Lung (tissue), 11 donors: ENCODE measurements at regions not wholly inside any gene's neighbourhood (a gene's known extent, or its start where the extent isn't known, plus 50 kb on each side); places are given as distances from the start of the nearest gene placed in this dataset.

Source experiments
- ATAC-seq: fragments of 200-7000 bp; cut with Tn5 transposase; one replicate; pipeline ENCODE4 v1.9.1; 2020; ENCODE audit warnings: moderate number of reproducible peaks; ENCODE audit not compliant: insufficient read depth, low FRiP score
- DNase-seq, 3 donors: peaks; one replicate each; pipeline ENCODE4 v3.0.0-alpha.2; 2013 to 2017
- H3K27ac ChIP-seq, 2 donors: one replicate each; pipeline ENCODE4 v1.5.1; 2013; ENCODE audit warnings: mild to moderate bottlenecking in 2 of 2, moderate library complexity in 2 of 2, control low read depth in 1 of 2, inconsistent platforms in 1 of 2, low read depth in 1 of 2, low read length in 1 of 2
- H3K27me3 ChIP-seq, 3 donors: one replicate each; pipeline ENCODE4 v1.5.1; 2013; ENCODE audit warnings: low read length in 2 of 3; ENCODE audit not compliant: control insufficient read depth in 3 of 3, insufficient read depth in 3 of 3
- H3K36me3 ChIP-seq, 4 donors: one replicate each; pipeline ENCODE4 v1.5.1; 2013; ENCODE audit warnings: low read length in 4 of 4, mild to moderate bottlenecking in 1 of 4, moderate library complexity in 1 of 4; ENCODE audit not compliant: control insufficient read depth in 4 of 4, insufficient read depth in 4 of 4
- H3K4me1 ChIP-seq, 5 donors: one replicate each; pipeline ENCODE4 v1.5.1; 2013; ENCODE audit warnings: low read length in 5 of 5, mild to moderate bottlenecking in 2 of 5, moderate library complexity in 1 of 5; ENCODE audit not compliant: control insufficient read depth in 5 of 5, insufficient read depth in 5 of 5
- H3K4me3 ChIP-seq: one replicate; pipeline ENCODE4 v1.5.1; 2013; ENCODE audit warnings: mild to moderate bottlenecking, control low read depth, moderate library complexity
- H3K9ac ChIP-seq, 2 donors: one replicate each; pipeline ENCODE4 v1.5.1; 2013; ENCODE audit warnings: low read length in 2 of 2, control low read depth in 1 of 2; ENCODE audit not compliant: insufficient read depth in 1 of 2
- H3K9me3 ChIP-seq, 4 donors: one replicate each; pipeline ENCODE4 v1.5.1; 2013; ENCODE audit warnings: low read length in 3 of 4, mild to moderate bottlenecking in 1 of 4, moderate library complexity in 1 of 4; ENCODE audit not compliant: control insufficient read depth in 4 of 4, insufficient read depth in 3 of 4
- CTCF ChIP-seq: IDR thresholded peaks from 2 replicates; pipeline ENCODE4 v1.5.1; 2012; ENCODE audit warnings: mild to moderate bottlenecking; ENCODE audit errors: control extremely low read depth, extremely low read depth
- WGBS, 2 donors: extraction: QIAGEN DNeasy Blood & Tissue Kit; methylation state at CpG; one replicate each; pipeline ENCODE4 v1.1.7; 2013; 5-methylcytosine and 5-hydroxymethylcytosine counted together
- donor health status: control.
- donor health status: control.
- donor health status: Bipolar disorder and iron deficiency.
- donor health status: healthy.
- donor health status: DM: yes; HTN: yes; CAD: no.

GRCh38 chr15:95840855-95841254 is 489.6 kb upstream of the NR2F2 start:
- WGBS, 2 donors = 97% methylated on average over 6 of the region's 6 CpGs
- H3K4me3 ChIP-seq = no peak overlapping the region
- no peak for ATAC-seq
- TF ChIP-seq CTCF = no peak
- no peak for DNase-seq
- H3K4me1 ChIP-seq = peaks cover 0 to 4% (median 0%) of the 10 kb centered on the region in 5 donors
- H3K27me3 ChIP-seq = peaks cover 0 to 4% (median 0%) of the 10 kb centered on the region in 3 donors
- no peaks in the 10 kb centered on the region for H3K36me3 ChIP-seq
- H3K27ac ChIP-seq = peak overlapping the region; percentile 16 to 21
- H3K9me3 ChIP-seq = no peaks in the 10 kb centered on the region
- no peak overlapping the region for H3K9ac ChIP-seq

- Histone ChIP-seq H3K4me1 (peaks cover 0 to 8% (median 0%) of the 10 kb centered on the region in 5 donors), H3K36me3 (no peaks in the 10 kb centered on the region), H3K27ac (no peak overlapping the region), H3K4me3 (no peak overlapping the region), H3K27me3 (peaks cover 0 to 4% (median 0%) of the 10 kb centered on the region in 3 donors), H3K9ac (no peak overlapping the region), H3K9me3 (no peaks in the 10 kb centered on the region)
- TF ChIP-seq CTCF = no peak
- 95 to 96% methylated on average over 6 of the region's 6 CpGs for WGBS, 2 donors
- DNase-seq = no peak
- ATAC-seq = no peak
These were observed 487.9 kb upstream of the NR2F2 start for GRCh38 chr15:95842576-95842975.

GRCh38 chr15:95843241-95843910 is 487.1 kb upstream of the NR2F2 start:
- Histone ChIP-seq H3K4me3 (no peak overlapping the region), H3K4me1 (peaks cover 0 to 8% (median 0%) of the 10 kb centered on the region in 5 donors), H3K9me3 (no peaks in the 10 kb centered on the region), H3K36me3 (no peaks in the 10 kb centered on the region), H3K9ac (no peak overlapping the region), H3K27ac (no peak overlapping the region), H3K27me3 (peaks cover 0 to 4% (median 0%) of the 10 kb centered on the region in 3 donors)
- no peak for TF ChIP-seq CTCF
- DNase-seq (no peak), ATAC-seq (no peak)
- WGBS, 2 donors = 86 to 87% methylated on average over 5 of the region's 5 CpGs
